ENCODE measurements at regions not wholly inside any gene's neighbourhood (a gene's known extent, or its start where the extent isn't known, plus 50 kb on each side); places are given as distances from the start of the nearest gene placed in this dataset.

DNA sequence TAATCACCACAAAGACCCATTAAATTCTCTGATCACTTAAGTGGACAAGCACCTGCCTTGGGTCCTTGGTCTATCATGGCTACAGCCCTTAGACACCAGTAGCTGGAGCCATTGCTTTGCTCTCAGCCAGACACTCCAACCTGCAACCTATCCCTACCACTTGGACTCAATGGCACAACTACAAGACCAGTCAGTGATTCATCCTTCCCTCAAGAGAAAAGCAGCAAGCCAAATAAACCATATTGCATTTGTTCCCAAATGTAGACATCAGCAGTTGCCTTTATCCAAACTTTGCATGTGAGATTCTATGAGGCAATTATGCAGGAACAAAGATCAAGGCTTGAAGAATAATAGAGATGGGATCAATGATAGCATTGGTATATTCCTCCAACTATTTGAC, 263.4 kb downstream of the HHIPL2 start:
- DNase-seq = no peak

DNA sequence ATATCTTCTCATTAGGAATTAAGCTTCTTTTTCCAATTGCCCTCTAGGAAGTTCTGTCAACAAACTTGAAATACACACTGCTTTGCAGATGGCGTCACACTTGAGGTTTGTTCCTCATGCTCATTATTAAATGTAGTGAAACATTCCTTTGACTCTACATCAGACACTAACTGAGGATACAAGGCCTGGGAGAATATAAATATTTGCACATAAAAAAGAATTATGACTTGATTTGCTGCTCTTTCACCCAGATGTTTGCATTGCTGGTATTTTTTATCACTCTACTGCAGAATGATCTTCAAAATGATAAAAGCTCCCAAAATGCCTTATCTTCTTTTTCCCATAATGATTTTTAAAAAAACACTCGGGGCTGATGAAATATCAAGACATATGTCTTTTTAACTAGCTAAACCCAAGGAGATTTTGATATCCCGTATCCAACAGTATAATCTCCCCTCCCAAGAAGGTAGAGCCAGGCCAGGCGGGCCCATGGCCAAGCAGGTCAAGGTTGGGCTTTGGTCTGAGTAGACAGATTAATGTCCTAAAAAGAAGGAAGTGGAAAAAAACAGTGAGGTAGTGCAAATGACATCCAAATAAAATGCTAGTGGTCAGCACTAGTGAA, 264.6 kb downstream of the HHIPL2 start:
- DNase-seq = no peak

DNA sequence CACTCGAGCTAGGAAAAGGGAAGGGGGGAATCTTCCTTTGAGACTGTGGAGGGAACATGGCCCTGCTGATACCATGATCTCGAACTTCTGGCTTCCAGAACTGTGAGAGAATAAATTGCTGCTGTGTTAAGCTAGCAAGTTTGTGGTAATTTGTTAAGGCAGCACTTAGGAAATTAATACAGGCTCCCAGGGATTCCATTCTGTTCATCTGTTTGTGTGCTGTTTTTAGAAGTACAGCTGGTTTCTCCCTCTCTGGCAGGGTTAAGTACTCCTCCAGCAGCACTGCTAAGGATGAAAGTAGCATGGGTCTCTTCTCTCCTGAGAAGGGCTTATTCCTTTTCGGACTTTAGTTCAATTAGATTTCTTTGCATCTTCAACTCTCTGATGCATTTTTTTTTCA, 268.3 kb downstream of the HHIPL2 start:
- no peak for DNase-seq

DNA sequence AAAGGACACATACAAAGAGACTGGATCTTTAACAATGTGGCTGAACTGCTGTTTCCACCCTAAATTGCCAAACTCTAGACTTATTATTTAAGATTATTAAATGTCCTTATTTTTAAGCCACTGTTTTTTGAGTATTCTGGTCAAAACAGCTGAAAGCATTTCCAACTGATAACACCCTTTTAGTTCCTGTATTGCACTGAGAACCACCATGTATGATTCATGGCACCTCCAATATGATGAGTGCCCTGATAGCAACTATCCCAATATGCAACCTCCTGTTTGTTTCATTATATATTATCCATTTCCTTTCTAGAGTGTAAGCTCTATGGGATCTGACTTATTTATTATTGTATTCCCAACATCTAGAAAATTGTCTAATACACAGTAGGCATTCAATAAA, 269.4 kb downstream of the HHIPL2 start:
- DNase-seq = no peak

DNA sequence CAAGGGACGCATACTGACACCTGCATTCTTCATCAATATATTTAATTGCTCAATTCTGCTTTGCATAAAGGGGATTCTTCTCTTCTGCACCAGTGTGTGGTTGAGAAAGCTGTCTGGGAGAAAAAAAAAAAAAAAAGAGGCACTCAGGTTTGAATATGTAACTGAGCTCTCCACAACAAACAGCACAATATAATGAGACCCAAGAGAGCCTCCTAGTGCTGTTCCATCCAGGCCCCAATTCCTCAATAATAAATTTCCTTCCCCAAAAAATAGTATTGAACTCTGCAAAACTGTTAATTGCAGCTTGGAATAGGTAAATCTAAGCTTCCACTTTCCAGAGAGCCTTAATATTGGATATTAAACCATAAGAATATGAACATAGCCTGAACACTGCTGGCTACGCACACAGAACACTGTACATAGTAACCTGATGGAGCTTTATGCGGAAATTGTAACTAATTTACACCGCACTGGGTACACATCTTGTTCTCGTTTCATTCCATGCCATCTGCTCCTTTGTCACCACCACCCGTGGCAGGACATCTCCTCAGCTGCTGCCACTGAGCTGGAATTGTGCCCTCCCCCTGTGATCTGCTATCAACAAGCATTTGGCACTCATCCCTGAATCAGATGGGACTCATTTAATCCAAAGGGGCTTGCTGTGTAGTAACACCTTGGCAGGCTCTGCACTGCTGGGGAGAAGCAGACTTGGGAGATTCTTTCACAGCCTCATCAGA, 272.0 kb downstream of the HHIPL2 start:
- DNase-seq = no peak

DNA sequence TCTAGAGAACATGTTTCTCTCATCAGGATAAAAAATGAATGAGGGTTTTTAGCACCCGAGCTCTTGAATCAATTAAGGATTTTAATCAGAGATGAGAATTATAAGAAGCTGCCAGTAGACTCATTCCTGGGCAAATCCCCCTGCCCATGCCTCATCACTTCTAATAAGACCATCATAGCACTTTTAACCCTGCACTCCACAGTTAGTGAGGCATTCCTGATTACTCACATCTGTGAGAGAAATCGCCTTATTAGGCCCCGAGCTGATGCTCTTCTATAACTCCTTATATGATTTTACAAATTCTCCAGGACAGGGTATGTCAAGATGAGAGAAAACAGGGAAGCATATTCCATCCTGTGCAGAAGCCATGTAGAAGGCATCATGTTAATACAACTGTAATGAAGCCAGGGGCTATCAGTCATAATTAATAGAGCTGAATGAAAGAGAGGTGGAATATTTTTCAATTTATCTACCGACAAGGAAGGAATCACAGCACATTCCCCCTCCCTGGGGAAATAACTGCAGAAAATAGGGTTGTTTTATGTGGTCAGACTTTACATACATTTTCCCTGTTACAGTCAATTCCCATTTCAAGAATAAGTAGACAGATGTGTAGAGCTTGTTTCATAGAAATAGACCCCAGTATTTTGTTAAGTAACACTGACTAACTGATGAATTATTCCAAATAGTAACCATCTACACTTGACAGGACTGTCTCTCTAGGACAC, 272.7 kb downstream of the HHIPL2 start:
- DNase-seq = no peak

DNA sequence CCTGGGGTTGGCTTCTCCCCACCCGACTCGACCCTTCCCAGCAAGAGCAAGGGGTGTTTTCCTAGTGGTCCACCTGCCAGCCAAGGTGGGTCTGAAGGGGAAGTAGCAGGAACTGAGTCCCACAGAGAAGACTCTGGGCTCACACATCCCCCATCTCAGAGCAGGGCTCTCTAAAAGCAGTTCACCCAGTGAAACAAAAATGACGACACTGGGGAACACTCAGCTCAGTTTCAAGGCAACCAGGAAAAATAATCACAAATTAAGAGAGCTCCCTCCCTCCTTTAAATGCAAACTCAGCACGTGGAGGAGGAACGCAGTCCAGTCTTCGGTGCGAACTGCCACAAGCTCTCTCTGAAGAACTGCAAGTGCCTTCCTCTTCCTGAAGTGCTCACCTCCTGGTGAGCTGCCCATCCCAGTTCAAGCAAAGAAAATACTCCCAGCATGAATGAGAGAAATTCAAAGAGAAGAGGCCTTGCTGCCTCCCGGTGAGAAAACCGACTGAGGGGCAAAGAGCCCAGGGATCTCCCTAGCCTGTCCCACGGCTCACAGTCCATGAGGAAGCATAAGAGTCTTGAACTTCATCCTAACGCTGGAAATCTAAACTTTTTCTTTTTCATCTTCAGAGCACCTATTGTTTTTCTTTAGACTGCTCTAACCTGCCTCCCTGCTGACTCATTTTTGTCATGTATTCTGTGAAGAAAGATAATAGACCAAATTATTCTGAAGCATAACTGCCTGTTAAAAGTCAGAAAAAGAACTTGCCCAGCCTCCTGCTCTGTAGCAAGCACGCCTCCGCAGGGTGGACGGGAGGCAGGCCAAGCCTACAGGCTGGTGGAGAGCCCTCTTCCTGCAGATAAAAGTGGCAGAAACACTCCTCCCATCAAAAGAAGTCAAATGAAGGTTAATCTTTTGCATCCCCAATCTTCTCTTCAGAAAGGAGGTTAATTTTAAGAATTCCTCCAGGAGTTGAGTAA, 281.4 kb downstream of the HHIPL2 start:
- DNase-seq = no peak

DNA sequence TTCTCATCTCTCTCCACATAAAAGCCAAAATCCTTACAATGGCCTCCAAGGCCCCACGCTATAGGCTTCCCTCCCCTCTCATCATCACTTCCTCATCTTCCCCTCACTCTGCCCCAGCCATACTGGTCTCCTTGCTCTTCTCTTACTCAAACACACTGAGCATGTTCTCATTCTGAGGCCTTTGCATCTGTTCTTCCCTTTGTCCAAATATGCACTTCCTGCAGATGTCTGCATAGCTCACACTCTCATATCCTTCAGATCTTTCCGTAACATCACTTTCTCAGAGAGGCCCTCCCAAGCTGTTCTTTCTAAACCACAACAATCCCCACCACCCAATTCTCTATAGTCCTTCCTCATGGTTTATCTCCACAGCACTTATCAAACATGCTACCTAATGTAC, 284.1 kb downstream of the HHIPL2 start:
- no peak for DNase-seq

DNA sequence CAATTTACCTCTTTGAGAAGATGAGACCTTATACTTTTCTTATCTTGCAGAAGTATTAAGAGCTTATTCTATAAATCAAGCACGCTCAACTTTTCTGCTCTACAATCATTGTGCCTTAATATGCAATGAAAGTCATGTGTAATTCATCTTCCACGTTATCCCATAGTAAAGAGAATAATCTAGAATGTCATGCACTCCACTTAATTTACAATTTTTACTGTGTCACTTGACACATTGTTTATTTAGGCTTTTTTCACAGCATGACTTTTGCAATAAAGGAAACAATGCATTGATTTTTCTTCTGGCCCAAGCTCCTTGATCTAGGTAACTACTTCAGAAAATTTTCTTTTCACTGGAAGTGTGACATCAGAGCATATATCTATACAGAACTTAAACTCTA, 290.9 kb downstream of the HHIPL2 start:
- no peak for DNase-seq

DNA sequence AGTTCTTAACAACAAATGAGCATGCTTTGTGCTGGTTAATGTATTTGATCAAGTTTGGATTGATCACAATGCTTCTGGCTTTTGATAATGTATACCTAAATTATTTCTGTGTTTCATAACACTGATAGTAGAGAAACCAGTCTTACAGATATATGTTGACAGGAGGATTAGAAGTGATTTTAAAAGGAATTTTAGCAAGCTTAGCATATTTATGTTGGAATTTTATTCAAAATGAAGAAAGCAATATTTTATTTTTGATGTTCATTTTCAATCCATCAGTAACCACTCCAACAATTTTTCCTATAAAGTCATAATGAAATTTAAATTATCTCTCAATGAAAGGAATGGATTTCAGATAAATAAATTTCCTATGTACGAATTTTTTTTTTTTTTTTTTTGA, 291.8 kb downstream of the HHIPL2 start:
- DNase-seq = no peak

DNA sequence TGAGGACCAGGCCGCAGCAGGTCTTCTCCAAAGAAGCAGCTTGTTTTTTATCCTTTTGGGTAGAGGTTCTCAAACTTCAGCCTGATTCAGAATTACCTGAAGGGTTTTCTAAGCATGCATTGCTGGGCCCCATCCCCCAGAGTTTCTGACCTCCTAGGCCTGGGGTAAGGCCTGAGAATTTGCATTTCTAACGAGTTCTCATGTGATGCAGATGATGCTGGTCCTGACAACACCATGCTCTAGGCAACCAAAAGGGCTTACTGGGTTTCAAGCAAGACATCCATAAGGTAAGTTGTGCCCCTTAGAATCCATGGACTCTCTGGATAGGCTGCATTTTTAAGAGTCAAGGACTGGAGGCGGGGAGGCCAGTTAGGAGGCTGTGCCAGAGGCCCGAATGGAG, 295.1 kb downstream of the HHIPL2 start:
- DNase-seq = no peak

DNA sequence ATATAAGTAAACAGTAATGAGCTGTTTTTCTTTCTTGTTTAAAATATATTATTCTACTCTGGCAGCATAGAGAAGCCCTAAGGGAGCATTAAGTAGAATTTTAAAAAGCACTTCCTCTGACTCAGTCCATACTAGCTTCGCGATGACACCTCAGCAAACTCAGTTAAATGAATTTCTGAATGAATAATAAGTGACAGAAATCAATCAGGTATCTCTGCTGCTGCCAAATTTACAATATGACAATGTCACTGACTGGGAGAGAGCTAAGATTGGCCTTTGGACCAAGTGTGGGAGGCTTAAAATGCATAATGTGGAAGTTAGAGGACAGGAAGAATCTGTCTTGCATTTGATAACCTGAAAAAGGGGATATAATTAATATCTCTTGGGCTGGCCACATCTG, 296.1 kb downstream of the HHIPL2 start:
- no peak for DNase-seq

DNA sequence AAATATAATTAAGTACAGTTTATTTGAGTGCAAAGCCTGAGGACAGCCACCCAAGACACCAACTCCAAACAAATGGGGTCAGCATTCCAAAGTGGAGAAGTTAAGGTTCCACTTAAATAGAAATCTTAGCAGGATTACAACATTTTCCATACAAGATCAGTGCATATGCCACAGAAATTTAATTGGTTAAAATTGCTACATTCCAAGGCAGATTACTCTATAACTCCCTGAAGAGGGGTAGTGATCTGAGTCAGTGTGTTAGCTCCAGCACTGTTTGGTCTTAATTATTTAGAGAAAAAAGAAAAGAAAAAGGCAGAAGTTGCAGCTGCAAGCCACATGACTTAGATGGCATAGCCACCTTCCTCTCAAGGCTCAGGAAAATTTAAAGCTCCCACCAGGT, 297.5 kb downstream of the HHIPL2 start:
- DNase-seq = no peak

DNA sequence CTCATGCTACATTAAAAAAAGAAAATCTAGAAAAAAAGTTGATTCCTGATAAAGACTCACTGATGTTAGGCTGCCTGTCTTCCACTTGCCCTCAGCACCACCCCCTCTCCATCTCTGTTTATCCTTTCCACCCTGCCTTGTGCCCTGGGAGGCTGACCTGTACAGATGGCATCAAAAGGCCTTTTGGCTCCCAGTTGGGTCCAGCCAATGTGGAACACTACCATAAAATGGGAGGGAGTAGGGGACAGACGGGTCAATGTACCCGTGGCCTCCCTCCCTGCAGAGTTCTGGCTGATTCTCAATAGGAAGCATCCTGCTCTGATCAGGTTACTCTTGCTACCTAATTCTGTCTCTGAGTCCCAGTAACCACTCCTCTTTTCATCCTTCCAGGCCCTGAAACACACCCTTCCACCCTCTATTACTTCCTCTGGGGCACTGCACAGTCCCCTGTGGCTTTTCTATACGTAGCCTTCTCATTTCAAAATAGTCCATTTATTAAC, 300.0 kb downstream of the HHIPL2 start:
- no peak for DNase-seq

DNA sequence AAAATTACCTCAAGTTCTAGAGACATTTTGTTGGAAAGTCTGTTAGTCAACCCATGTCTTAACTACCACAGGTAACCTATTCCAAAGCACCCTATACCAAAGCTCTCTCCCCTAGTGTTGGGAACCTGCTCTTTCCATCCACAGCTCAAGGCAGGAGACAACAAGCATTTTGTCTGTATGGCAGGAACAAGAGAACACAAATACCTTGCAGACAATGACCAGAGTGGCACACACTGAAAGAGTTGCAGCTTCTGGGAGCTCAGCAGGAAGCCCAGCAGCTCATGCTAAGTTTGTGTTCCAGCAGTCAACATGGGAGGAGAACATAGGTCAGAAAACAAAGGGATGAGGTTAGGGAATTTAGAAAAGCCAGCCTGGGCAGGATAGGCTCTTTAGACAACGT, 300.8 kb downstream of the HHIPL2 start:
- DNase-seq = no peak

DNA sequence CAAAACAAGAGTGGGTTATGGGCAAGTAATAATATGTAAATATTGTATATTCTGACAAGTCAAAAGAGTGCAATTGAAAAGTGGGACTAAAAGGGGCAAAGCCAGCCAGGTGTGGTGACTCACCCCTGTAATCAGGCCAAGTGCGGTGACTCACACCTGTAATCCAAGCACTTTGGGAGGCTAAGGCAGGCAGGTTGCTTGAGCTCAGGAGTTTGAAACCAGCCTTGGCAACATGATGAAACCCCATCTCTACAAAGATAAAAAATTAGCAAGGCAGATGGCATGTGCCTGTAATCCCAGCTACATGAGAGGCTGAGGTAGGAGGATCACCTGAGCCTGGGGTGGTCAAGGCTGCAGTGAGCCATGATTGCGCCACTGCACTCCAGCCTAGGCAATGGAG, 304.0 kb downstream of the HHIPL2 start:
- DNase-seq = no peak

DNA sequence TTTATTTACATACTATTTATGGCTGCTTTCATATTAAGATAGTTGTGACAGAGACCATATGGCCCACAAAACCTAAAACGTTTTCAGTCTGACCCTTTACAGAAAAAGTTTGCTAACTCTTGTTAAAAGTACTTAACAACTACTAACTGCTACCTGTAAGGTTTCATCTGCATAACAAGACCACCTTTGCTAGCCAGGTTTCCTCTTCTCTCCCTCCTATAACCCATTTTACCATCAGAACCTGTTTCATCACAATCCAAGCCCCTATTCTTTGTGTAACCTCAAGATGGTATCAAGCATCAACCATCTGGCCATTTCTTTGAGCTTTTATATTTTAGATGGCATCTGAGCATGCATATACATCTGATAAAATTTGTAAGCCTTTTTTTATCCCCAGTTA, 305.4 kb downstream of the HHIPL2 start:
- no peak for DNase-seq

DNA sequence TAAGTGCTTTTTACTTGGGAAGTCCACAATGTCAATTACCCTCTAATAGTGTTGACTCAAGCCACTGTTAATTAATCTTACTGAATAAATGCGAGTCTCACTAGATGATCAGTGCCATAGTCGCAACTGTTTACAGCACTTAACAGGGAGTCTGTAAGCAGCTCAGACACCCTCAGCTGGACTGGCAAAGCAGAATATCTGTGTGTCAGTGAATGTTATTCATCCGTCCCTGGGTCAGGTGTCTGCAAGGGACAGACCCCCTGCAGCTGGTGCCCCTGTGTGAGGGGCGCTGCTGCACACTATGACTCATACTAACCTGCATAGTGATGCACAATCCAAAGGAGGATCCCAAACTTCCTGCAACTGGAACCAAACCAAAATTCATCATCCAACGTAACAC, 306.5 kb downstream of the HHIPL2 start:
- no peak for DNase-seq

DNA sequence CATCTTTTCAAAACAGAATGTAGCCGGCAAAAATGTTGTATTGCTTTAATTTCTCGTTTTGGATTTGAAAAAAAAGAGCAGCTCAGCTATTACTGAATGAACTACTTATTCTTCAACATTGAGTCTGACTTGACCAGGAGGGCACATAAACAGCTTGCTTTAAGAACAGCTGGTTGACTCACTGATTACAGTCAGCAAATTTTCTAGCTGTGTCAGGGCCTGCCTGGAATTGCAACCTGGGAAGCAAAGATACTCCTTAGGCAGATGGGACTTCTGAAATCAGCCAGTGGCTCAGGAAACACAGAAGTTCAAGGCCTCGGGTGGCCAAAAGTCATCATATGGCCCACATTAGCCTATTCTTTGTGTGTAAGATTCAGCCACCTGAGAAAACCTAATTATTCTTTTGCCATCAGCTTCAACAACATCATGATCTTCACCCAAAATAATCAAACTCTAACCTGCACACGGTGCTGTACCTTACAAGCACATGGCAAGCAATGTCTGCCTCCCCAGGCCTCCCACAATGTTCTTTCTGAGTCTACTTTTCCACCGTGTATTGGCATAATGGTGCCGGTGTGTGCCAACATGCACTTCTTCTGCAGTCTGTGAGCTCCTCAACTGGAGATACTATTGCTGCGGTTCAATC, 307.2 kb downstream of the HHIPL2 start:
- DNase-seq = no peak

DNA sequence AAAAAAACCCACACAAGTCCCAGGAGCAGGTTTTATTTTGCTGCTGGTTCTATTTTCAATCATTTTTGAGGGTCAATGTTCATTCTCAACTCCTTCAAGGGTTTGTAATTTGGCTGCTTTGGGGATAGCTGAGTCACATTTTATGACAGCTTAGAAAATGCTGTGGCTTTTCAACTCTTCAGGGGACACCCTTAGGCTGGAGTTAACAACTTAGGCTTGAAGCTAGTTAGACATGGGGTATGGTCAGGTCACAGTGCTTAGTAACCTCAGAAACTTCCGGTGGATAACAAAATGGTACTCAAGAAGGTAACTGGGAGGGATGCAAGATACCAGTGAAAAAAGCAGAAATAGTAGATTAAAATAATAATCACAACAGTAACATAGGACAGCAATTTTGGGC, 308.8 kb downstream of the HHIPL2 start:
- no peak for DNase-seq

DNA sequence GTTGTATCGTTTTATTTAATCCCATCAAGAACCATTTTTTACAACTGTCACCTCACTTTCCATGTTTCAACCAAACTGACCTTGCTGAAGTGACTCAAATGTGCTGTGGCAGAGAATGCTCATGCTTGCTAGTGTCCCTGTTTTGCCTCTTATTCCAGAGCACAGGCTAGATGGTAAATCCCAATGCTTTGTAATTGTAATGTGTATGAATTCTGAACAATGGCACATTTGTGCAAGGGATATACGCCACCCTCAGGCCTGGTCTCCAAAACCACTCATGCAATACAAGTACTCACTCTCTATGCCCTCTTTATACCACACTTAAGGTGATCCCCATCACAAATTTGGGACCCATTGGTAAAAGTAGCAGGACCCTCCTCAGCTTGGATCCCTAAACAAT, 313.6 kb downstream of the HHIPL2 start:
- no peak for DNase-seq

DNA sequence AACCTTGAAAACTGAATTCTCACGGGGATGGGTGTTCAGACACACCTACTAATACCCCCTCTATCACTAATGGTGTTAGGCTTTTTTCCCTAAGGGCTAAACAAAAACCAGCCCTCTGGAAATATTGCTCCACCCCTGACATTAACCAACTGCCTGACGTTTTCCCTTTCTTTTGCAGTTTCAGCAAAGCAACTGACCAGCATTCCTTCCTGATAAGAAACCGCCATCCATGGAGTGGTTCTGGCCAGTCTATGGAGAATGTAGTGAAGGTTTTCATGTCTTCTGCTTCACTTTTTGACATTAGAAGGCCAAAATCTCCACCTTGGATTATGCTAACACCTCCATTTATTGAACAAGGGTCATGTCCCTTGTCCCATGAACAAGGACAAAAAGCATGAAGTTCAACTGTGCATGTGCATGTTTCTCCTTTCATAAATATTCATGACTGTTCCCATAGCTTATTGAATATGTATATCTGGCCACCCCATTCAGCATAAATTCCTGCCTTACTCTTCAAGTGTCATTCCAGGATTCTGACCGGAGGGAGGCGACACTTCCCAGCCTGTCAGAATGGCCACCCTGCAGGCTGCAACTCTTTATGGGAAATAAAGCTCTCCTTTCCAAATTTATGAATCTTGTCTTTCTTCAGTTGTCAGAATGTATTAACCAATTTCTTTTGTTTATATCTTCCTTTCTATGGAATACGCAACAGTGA, 314.3 kb downstream of the HHIPL2 start:
- DNase-seq = no peak
